ENCODE measurements at regions not wholly inside any gene's neighbourhood (a gene's known extent, or its start where the extent isn't known, plus 50 kb on each side); places are given as distances from the start of the nearest gene placed in this dataset.

DNA sequence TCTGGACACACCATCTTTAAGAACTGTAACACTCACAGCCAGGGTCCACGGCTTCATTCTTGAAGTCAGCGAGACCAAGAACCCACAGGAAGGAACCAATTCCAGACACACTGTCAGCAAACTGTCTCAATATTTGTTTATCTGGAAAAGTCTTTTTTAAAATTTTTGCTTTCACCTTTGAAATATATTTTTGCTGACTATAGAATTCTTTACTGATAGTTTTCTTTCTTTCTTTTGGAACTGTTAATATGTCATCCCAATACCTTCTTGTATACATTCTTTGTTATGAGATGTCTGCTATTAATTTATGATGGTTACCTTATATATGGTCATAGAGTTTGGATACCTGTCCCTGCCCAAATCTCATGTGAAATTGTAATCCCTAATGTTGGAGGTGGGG, 145.1 kb upstream of the IRX4 start:
- intact Hi-C loops (cut with micrococcal nuclease) = no loop called here
- DNase-seq (ENCODE audit: unreplicated experiment) = no peak
- Mint-ChIP-seq H3K4me3 (ENCODE audit: unreplicated experiment) (no peak overlapping the region), H3K4me1 (ENCODE audit: insufficient read depth, unreplicated experiment) (peaks cover 5% of the 10 kb centered on the region), H3K36me3 (ENCODE audit: insufficient read depth, unreplicated experiment) (no peaks in the 10 kb centered on the region), H3K27me3 (ENCODE audit: insufficient read depth, unreplicated experiment) (peaks cover 9% of the 10 kb centered on the region), H3K27ac (ENCODE audit: low read depth, unreplicated experiment) (no peak overlapping the region), H3K9me3 (ENCODE audit: unreplicated experiment) (peaks cover 15% of the 10 kb centered on the region)
- ChIA-PET CTCF (no interaction called here), POLR2A (no interaction called here)
- TF ChIP-seq, protein P1, sequence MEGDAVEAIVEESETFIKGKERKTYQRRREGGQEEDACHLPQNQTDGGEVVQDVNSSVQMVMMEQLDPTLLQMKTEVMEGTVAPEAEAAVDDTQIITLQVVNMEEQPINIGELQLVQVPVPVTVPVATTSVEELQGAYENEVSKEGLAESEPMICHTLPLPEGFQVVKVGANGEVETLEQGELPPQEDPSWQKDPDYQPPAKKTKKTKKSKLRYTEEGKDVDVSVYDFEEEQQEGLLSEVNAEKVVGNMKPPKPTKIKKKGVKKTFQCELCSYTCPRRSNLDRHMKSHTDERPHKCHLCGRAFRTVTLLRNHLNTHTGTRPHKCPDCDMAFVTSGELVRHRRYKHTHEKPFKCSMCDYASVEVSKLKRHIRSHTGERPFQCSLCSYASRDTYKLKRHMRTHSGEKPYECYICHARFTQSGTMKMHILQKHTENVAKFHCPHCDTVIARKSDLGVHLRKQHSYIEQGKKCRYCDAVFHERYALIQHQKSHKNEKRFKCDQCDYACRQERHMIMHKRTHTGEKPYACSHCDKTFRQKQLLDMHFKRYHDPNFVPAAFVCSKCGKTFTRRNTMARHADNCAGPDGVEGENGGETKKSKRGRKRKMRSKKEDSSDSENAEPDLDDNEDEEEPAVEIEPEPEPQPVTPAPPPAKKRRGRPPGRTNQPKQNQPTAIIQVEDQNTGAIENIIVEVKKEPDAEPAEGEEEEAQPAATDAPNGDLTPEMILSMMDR (IDR thresholded peaks at IDR 0.05; ENCODE audit: unreplicated experiment) = no peak
- BruUV-seq (replicated peaks) = no TSS peak

DNA sequence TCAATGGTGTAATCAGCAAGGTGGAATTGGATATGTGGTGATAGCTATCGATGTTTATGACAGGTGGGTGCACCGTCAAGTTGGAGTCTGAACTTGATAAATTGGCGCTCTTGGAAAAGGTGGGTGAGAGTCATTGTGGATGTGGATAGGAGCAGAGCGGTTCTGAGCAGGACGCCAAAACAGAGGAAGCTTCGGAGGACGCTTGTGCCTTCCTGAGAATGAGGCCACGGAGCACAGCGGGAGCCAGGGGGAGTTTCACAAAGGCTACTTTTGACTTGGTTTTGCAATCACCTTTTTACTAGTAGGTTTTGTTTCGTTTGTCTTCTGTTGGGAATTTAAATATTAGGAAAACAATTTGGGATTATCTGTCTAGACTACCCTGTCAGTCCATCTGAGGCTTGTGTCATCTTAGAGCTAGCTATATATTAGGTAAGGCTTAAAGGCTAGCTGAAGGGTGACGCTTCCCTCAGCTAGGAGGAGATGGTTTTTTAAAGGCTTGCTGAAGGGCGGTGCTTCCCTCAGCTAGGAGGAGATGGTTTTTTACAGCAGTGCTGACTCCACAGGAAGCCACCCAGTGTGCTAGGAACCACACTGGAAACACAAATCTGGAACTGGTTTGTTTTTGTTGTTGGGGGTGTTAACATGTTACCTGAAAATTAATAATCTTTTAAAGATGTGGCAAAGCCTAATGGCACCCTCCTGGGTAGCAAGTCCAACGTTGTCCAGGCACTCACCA, 142.4 kb upstream of the IRX4 start:
- TF ChIP-seq, protein P1 (IDR thresholded peaks at IDR 0.05; ENCODE audit: unreplicated experiment) = no peak
- Mint-ChIP-seq H3K27me3 (ENCODE audit: insufficient read depth, unreplicated experiment) (no peaks in the 10 kb centered on the region), H3K27ac (ENCODE audit: low read depth, unreplicated experiment) (no peak overlapping the region), H3K36me3 (ENCODE audit: insufficient read depth, unreplicated experiment) (no peaks in the 10 kb centered on the region), H3K9me3 (ENCODE audit: unreplicated experiment) (peaks cover 15% of the 10 kb centered on the region), H3K4me1 (ENCODE audit: insufficient read depth, unreplicated experiment) (peaks cover 5% of the 10 kb centered on the region), H3K4me3 (ENCODE audit: unreplicated experiment) (no peak overlapping the region)
- BruUV-seq (replicated peaks) = no TSS peak
- ChIA-PET CTCF (interaction anchor here (1.3 kb wide), 1 partner anchor 262 kb away, joined by 4 read pairs; no protein-coding TSS in a partner anchor), POLR2A (no interaction called here)
- intact Hi-C loops (cut with micrococcal nuclease) = no loop called here
- DNase-seq (ENCODE audit: unreplicated experiment) = no peak

DNA sequence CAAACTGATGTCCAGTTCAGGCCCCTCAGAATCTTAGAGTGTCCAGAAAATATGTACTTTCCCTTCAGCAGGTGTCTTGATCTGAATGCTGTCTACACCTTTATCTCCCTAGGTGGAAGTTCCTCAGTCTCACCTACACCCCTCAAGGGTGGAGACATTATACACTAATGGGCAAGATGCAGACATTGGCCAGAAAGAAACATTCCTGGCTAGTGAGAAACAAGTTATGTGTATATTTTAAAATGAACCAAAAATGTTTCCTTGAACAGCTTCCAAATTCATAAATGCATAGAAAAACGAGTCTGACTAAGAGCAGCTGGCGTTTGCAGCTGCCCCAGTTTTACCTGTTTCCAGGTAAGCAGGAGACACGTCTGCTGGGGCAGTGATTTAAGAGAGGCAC, 140.5 kb upstream of the IRX4 start:
- no peak for DNase-seq (ENCODE audit: unreplicated experiment)

DNA sequence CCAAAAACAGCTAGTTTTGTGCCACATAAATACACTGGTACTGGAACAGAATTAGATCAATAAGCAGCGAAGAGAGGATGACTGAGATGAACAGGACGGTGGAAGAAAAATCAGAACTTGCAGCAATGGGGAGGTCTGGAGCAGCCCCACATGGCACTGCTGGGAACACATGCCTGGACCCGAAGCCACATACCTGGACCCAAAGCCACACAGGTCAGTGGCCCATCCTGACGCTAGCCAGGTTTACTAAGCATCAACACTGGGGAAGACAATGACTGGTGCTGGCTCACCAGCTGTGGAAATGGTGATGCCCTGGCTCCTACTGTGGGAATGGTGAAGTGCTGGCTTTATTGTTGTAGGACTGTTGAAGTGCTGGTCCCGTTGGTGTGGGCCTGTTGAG, 139.7 kb upstream of the IRX4 start:
- Mint-ChIP-seq H3K27ac (ENCODE audit: low read depth, unreplicated experiment) (no peak overlapping the region), H3K9me3 (ENCODE audit: unreplicated experiment) (peaks cover 7% of the 10 kb centered on the region), H3K36me3 (ENCODE audit: insufficient read depth, unreplicated experiment) (no peaks in the 10 kb centered on the region), H3K4me3 (ENCODE audit: unreplicated experiment) (no peak overlapping the region), H3K4me1 (ENCODE audit: insufficient read depth, unreplicated experiment) (no peaks in the 10 kb centered on the region), H3K27me3 (ENCODE audit: insufficient read depth, unreplicated experiment) (no peaks in the 10 kb centered on the region)
- ChIA-PET POLR2A (no interaction called here), CTCF (no interaction called here)
- TF ChIP-seq, protein P1 (IDR thresholded peaks at IDR 0.05; ENCODE audit: unreplicated experiment) = no peak
- intact Hi-C loops (cut with micrococcal nuclease) = no loop called here
- no TSS peak for BruUV-seq (replicated peaks)
- DNase-seq (ENCODE audit: unreplicated experiment) = no peak

More for the DNA sequence above, 140.5 kb upstream of the IRX4 start:
- Mint-ChIP-seq H3K27ac (ENCODE audit: low read depth, unreplicated experiment) (no peak overlapping the region), H3K9me3 (ENCODE audit: unreplicated experiment) (peaks cover 9% of the 10 kb centered on the region), H3K4me1 (ENCODE audit: insufficient read depth, unreplicated experiment) (no peaks in the 10 kb centered on the region), H3K36me3 (ENCODE audit: insufficient read depth, unreplicated experiment) (no peaks in the 10 kb centered on the region), H3K4me3 (ENCODE audit: unreplicated experiment) (no peak overlapping the region), H3K27me3 (ENCODE audit: insufficient read depth, unreplicated experiment) (no peaks in the 10 kb centered on the region)
- ChIA-PET CTCF (no interaction called here), POLR2A (no interaction called here)
- BruUV-seq (replicated peaks) = no TSS peak
- intact Hi-C loops (cut with micrococcal nuclease) = no loop called here
- TF ChIP-seq, protein P1 (IDR thresholded peaks at IDR 0.05; ENCODE audit: unreplicated experiment) = no peak

Data from MCF 10A (cell line).